ENCODE measurements at regions not wholly inside any gene's neighbourhood (a gene's known extent, or its start where the extent isn't known, plus 50 kb on each side); places are given as distances from the start of the nearest gene placed in this dataset.

GRCh38 chr22:47568700-47569099, 806.2 kb downstream of the TBC1D22A start:
- no peak overlapping the region for H3K4me3 ChIP-seq
- no peak for TF ChIP-seq CTCF (IDR thresholded peaks at IDR 0.05)
- ATAC-seq, result no peak
- intact Hi-C loops (cut with DNase I), result no loop called here
- no peak for DNase-seq
- no peaks in the 10 kb centered on the region for H3K9me3 ChIP-seq
- no peaks in the 10 kb centered on the region for H3K27me3 ChIP-seq
- H3K36me3 ChIP-seq, result no peaks in the 10 kb centered on the region
- no peak overlapping the region for H3K27ac ChIP-seq
- H3K4me1 ChIP-seq, result no peaks in the 10 kb centered on the region

GRCh38 chr22:47567126-47568090, 805.0 kb downstream of the TBC1D22A start:
- Histone ChIP-seq H3K36me3 (no peaks in the 10 kb centered on the region), H3K9me3 (no peaks in the 10 kb centered on the region)
- DNase-seq, result peak in 2 of 4 donors; percentile 72 to 80

GRCh38 chr22:47566491-47566890, 804.0 kb downstream of the TBC1D22A start:
- TF ChIP-seq CTCF (IDR thresholded peaks at IDR 0.05), result no peak
- DNase-seq (no peak), ATAC-seq (no peak)
- no peaks in the 10 kb centered on the region for H3K9me3 ChIP-seq
- no peak overlapping the region for H3K27ac ChIP-seq
- H3K4me1 ChIP-seq, result no peaks in the 10 kb centered on the region
- H3K36me3 ChIP-seq, result no peaks in the 10 kb centered on the region
- intact Hi-C loops (cut with DNase I), result no loop called here
- no peak overlapping the region for H3K4me3 ChIP-seq
- H3K27me3 ChIP-seq, result no peaks in the 10 kb centered on the region

More at GRCh38 chr22:47567126-47568090, 805.0 kb downstream of the TBC1D22A start:
- no peak for TF ChIP-seq CTCF (IDR thresholded peaks at IDR 0.05)
- H3K27ac ChIP-seq, result no peak overlapping the region
- no peak for ATAC-seq
- intact Hi-C loops (cut with DNase I), result no loop called here
- no peak overlapping the region for H3K4me3 ChIP-seq
- H3K27me3 ChIP-seq, result no peaks in the 10 kb centered on the region
- H3K4me1 ChIP-seq, result no peaks in the 10 kb centered on the region

GRCh38 chr22:47565607-47566006, 803.2 kb downstream of the TBC1D22A start:
- Histone ChIP-seq H3K9me3 (no peaks in the 10 kb centered on the region), H3K4me1 (no peaks in the 10 kb centered on the region), H3K27me3 (no peaks in the 10 kb centered on the region), H3K36me3 (no peaks in the 10 kb centered on the region), H3K4me3 (no peak overlapping the region), H3K27ac (no peak overlapping the region)
- ATAC-seq, result no peak
- TF ChIP-seq CTCF (IDR thresholded peaks at IDR 0.05), result no peak
- no peak for DNase-seq
- intact Hi-C loops (cut with DNase I), result no loop called here

- no peak overlapping the region for H3K4me3 ChIP-seq
- H3K4me1 ChIP-seq, result no peaks in the 10 kb centered on the region
- peak in 2 of 4 donors; percentile 27 to 34 for DNase-seq
- no peaks in the 10 kb centered on the region for H3K9me3 ChIP-seq
- H3K36me3 ChIP-seq, result no peaks in the 10 kb centered on the region
- peak; percentile 32 for ATAC-seq
- no peak overlapping the region for H3K27ac ChIP-seq
- no peak for TF ChIP-seq CTCF (IDR thresholded peaks at IDR 0.05)
- H3K27me3 ChIP-seq, result no peaks in the 10 kb centered on the region
- intact Hi-C loops (cut with DNase I), result no loop called here
Measured at GRCh38 chr22:47564651-47565434, 802.4 kb downstream of the TBC1D22A start.

Data from left lung (tissue), 4 donors.